Gastrocnemius medialis (tissue), 4 donors: ENCODE measurements at regions not wholly inside any gene's neighbourhood (a gene's known extent, or its start where the extent isn't known, plus 50 kb on each side); places are given as distances from the start of the nearest gene placed in this dataset.
"Not testable (repeated sequence)": the region's sequence is repeated elsewhere in the genome, so short reads cannot be mapped to it uniquely, and the experiment has no call there.

Experiments used
- ATAC-seq, 2 donors: fragments of 150-250 bp; one replicate each; pipeline ENCODE4 v1.9.1; 2016
- DNase-seq, 2 donors: peaks; one replicate each; pipeline ENCODE4 v3.0.0-alpha.2; 2019
- H3K27ac ChIP-seq, 4 donors: fragments of 200-600 bp; sonication (generic); 1 replicate in 1 of 4; 2 replicates in 3 of 4; pipeline ENCODE4 v1.5.1; 2016 to 2018; ENCODE audit warnings: mild to moderate bottlenecking in 2 of 4, moderate library complexity in 1 of 4
- H3K27me3 ChIP-seq, 3 donors: fragments of 200-600 bp; sonication (generic) in 2 of 3; 1 replicate in 1 of 3; 2 replicates in 2 of 3; pipeline versions ENCODE4 v1.5.1 to v1.6.0; 2016 to 2019; ENCODE audit warnings: mild to moderate bottlenecking in 1 of 3, moderate library complexity in 1 of 3
- H3K36me3 ChIP-seq, 2 donors: fragments of 200-600 bp; sonication (generic) in 1 of 2; one replicate each; pipeline ENCODE4 v1.5.1; 2017 to 2018
- H3K4me1 ChIP-seq, 2 donors: fragments of 200-600 bp; sonication (generic) in 1 of 2; one replicate each; pipeline ENCODE4 v1.5.1; 2016 to 2017; ENCODE audit warnings: mild to moderate bottlenecking in 2 of 2
- H3K4me3 ChIP-seq, 4 donors: fragments of 200-600 bp; sonication (generic) in 3 of 4; 1 replicate in 1 of 4; 2 replicates in 3 of 4; pipeline ENCODE4 v1.5.1; 2016 to 2019; ENCODE audit warnings: mild to moderate bottlenecking in 2 of 4
- H3K9me3 ChIP-seq, 3 donors: fragments of 200-600 bp; sonication (generic) in 2 of 3; 1 replicate in 1 of 3; 2 replicates in 2 of 3; pipeline ENCODE4 v1.5.1; 2016 to 2019
- CTCF ChIP-seq, 5 experiments: fragments of 450-650 bp in 3 of 5; fragments of 200-600 bp in 2 of 5; sonication (generic) in 2 of 5; IDR thresholded peaks in 4 of 5; conservative IDR thresholded peaks in 1 of 5; 1 replicate in 4 of 5; 2 replicates in 1 of 5; pipeline ENCODE4 v1.5.1; 2016 to 2019; ENCODE audit warnings: antibody characterized with exemption in 5 of 5, mild to moderate bottlenecking in 3 of 5, moderate library complexity in 3 of 5
- POLR2A ChIP-seq, 2 donors: fragments of 450-650 bp; IDR thresholded peaks; one replicate each; pipeline ENCODE4 v1.6.1; 2017; ENCODE audit warnings: antibody characterized with exemption in 2 of 2, mild to moderate bottlenecking in 2 of 2, moderate library complexity in 2 of 2
- in situ Hi-C, 4 donors: fragments of 200-750 bp; cut with MboI; loops; one replicate each; pipeline versions ENCODE4 v1.15.0 to v1.8.0; 2017; ENCODE audit warnings: low sequenced_read_pairs in 4 of 4
- intact Hi-C: fragments of 100-400 bp; cut with DNase I; formaldehyde crosslinking; loops from one replicate; pipeline ENCODE4 v1.15.1; 2023; ENCODE audit warnings: low total_unique reads

GRCh38 chr11:49303080-49303479 lies 94.7 kb upstream of the FOLH1 start:
- H3K36me3 ChIP-seq = no peaks in the 10 kb centered on the region
- no peak overlapping the region for H3K4me3 ChIP-seq
- H3K4me1 ChIP-seq = no peaks in the 10 kb centered on the region
- no peak for DNase-seq
- in situ Hi-C loops = no loop called here
- intact Hi-C loops = no loop called here
- ATAC-seq = no peak
- H3K27ac ChIP-seq = no peak overlapping the region
- H3K27me3 ChIP-seq = no peaks in the 10 kb centered on the region
- H3K9me3 ChIP-seq = no peaks in the 10 kb centered on the region
- no peak for TF ChIP-seq POLR2A (IDR thresholded peaks at IDR 0.05)
- TF ChIP-seq CTCF (IDR thresholded peaks at IDR 0.05 in 4 of 5, conservative IDR thresholded peaks at IDR 0.05 in 1 of 5) = no peak

- Histone ChIP-seq H3K4me3 (no peak overlapping the region), H3K27ac (no peak overlapping the region), H3K4me1 (no peaks in the 10 kb centered on the region), H3K36me3 (no peaks in the 10 kb centered on the region), H3K27me3 (no peaks in the 10 kb centered on the region), H3K9me3 (no peaks in the 10 kb centered on the region)
- DNase-seq (no peak), ATAC-seq (no peak)
- intact Hi-C loops = no loop called here
- TF ChIP-seq CTCF (IDR thresholded peaks at IDR 0.05 in 4 of 5, conservative IDR thresholded peaks at IDR 0.05 in 1 of 5) (no peak), POLR2A (IDR thresholded peaks at IDR 0.05) (no peak)
- in situ Hi-C loops = no loop called here
Observed at GRCh38 chr11:49302360-49302759, 94.0 kb upstream of the FOLH1 start.

- ATAC-seq, in situ Hi-C loops, H3K27me3 ChIP-seq, DNase-seq, H3K27ac ChIP-seq, H3K9me3 ChIP-seq, H3K4me3 ChIP-seq, H3K36me3 ChIP-seq, intact Hi-C loops, H3K4me1 ChIP-seq: not testable (repeated sequence)
Observed at GRCh38 chr11:49298017-49298416, 89.6 kb upstream of the FOLH1 start.

- DNase-seq, H3K4me3 ChIP-seq, intact Hi-C loops, H3K9me3 ChIP-seq, ATAC-seq, H3K27ac ChIP-seq, H3K27me3 ChIP-seq, H3K36me3 ChIP-seq, H3K4me1 ChIP-seq, in situ Hi-C loops: not testable (repeated sequence)
Observed at GRCh38 chr11:49283911-49284310, 75.5 kb upstream of the FOLH1 start.

GRCh38 chr11:49283282-49283681 lies 74.9 kb upstream of the FOLH1 start:
- intact Hi-C loops, H3K36me3 ChIP-seq, ATAC-seq, H3K27ac ChIP-seq, H3K4me1 ChIP-seq, H3K4me3 ChIP-seq, H3K9me3 ChIP-seq, H3K27me3 ChIP-seq, DNase-seq, in situ Hi-C loops: not testable (repeated sequence)

GRCh38 chr11:49282125-49282524 lies 73.7 kb upstream of the FOLH1 start:
- in situ Hi-C loops, DNase-seq, ATAC-seq: not testable (repeated sequence)

GRCh38 chr11:49277951-49278350 lies 69.5 kb upstream of the FOLH1 start:
- H3K4me3 ChIP-seq, H3K27ac ChIP-seq, ATAC-seq, in situ Hi-C loops, H3K27me3 ChIP-seq, H3K9me3 ChIP-seq, H3K4me1 ChIP-seq, H3K36me3 ChIP-seq, DNase-seq, intact Hi-C loops: not testable (repeated sequence)

More at GRCh38 chr11:49282125-49282524, 73.7 kb upstream of the FOLH1 start:
- H3K4me1 ChIP-seq, H3K27me3 ChIP-seq, H3K27ac ChIP-seq, H3K36me3 ChIP-seq, H3K9me3 ChIP-seq, H3K4me3 ChIP-seq, intact Hi-C loops: not testable (repeated sequence)
